ENCODE measurements at regions not wholly inside any gene's neighbourhood (a gene's known extent, or its start where the extent isn't known, plus 50 kb on each side); places are given as distances from the start of the nearest gene placed in this dataset.
A peak's percentile ranks its signal among the peaks of the same experiment; 100 is the strongest.

DNA sequence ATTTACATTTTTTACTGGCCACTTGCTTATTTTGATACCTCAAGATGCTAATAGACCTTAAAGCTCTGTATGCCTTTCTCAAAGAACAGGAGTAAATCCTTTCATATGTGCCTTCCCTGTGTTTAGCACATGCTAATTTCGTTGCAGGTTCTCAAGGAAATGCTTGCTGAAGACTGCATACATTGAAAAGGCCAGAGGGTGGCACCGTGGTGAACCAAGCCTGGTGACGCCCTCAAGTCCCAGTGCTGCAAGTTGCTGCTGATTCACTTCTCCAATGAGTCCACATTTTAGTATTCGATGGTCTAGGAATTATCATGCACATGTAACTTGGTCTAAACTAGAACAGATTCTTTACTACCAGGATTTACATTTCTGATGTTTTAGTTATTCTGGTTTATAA is 94.1 kb downstream of the CLDN17 start:
- TF ChIP-seq, protein P1, sequence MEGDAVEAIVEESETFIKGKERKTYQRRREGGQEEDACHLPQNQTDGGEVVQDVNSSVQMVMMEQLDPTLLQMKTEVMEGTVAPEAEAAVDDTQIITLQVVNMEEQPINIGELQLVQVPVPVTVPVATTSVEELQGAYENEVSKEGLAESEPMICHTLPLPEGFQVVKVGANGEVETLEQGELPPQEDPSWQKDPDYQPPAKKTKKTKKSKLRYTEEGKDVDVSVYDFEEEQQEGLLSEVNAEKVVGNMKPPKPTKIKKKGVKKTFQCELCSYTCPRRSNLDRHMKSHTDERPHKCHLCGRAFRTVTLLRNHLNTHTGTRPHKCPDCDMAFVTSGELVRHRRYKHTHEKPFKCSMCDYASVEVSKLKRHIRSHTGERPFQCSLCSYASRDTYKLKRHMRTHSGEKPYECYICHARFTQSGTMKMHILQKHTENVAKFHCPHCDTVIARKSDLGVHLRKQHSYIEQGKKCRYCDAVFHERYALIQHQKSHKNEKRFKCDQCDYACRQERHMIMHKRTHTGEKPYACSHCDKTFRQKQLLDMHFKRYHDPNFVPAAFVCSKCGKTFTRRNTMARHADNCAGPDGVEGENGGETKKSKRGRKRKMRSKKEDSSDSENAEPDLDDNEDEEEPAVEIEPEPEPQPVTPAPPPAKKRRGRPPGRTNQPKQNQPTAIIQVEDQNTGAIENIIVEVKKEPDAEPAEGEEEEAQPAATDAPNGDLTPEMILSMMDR (conservative IDR thresholded peaks at IDR 0.05; ENCODE audit: low read length): 0 out of 2 replicates have a peak, but pooled peaks have one; percentile 12
- no peak for TF ChIP-seq EZH2phosphoT487 (IDR thresholded peaks at IDR 0.05; ENCODE audit: borderline replicate concordance, low read depth, low read length)
